ENCODE measurements at regions not wholly inside any gene's neighbourhood (a gene's known extent, or its start where the extent isn't known, plus 50 kb on each side); places are given as distances from the start of the nearest gene placed in this dataset.

DNA sequence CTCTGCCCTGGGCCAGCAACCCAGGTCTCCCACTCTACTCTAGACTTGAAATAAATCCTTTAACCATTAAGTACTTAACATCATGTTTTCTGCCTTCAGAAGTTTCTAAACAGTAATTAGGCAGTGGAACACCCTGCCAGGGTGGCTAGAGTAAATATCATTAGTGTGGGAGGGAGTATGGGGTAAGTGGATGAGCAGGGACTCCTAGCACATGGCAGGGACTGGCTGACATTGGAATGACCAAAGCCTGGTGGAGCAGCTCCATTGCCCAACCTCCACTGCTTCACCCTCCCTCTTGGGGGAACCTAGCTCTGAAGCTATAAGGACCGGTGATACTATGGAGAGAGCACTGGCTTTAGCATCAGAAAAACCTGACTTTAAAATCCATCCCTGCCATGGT is 167.1 kb downstream of the MAFB start:
- Histone ChIP-seq H3K9ac (ENCODE audit: low read length) (no peak overlapping the region), H4K20me1 (ENCODE audit: low read length) (no peaks in the 10 kb centered on the region), H3K9me3 (ENCODE audit: low read length) (0 out of 2 replicates have a peak, but pooled peaks cover 4% of the 10 kb centered on the region), H3K4me3 (ENCODE audit: low read length) (no peak overlapping the region), H3K27me3 (ENCODE audit: low read length) (no peaks in the 10 kb centered on the region), H3K4me1 (ENCODE audit: insufficient read depth, low read length) (no peaks in the 10 kb centered on the region), H3K9me2 (replicated peaks; ENCODE audit: low read length) (no peaks in the 10 kb centered on the region), H3K4me2 (ENCODE audit: low read length) (no peak overlapping the region), H3K36me3 (ENCODE audit: low read depth, low read length) (no peaks in the 10 kb centered on the region), H2AFZ (ENCODE audit: low read length) (no peak overlapping the region), H3K27ac (ENCODE audit: low read length) (no peak overlapping the region), H3F3A (ENCODE audit: low read length, unreplicated experiment) (no peaks in the 10 kb centered on the region), H3K79me2 (ENCODE audit: low read length) (no peaks in the 10 kb centered on the region)
- TF ChIP-seq EZH2 (IDR thresholded peaks at IDR 0.05; ENCODE audit: low read length, unreplicated experiment) (no peak), EZH2phosphoT487 (IDR thresholded peaks at IDR 0.05; ENCODE audit: borderline replicate concordance, low read length) (no peak)
- TF ChIP-seq, protein P1, sequence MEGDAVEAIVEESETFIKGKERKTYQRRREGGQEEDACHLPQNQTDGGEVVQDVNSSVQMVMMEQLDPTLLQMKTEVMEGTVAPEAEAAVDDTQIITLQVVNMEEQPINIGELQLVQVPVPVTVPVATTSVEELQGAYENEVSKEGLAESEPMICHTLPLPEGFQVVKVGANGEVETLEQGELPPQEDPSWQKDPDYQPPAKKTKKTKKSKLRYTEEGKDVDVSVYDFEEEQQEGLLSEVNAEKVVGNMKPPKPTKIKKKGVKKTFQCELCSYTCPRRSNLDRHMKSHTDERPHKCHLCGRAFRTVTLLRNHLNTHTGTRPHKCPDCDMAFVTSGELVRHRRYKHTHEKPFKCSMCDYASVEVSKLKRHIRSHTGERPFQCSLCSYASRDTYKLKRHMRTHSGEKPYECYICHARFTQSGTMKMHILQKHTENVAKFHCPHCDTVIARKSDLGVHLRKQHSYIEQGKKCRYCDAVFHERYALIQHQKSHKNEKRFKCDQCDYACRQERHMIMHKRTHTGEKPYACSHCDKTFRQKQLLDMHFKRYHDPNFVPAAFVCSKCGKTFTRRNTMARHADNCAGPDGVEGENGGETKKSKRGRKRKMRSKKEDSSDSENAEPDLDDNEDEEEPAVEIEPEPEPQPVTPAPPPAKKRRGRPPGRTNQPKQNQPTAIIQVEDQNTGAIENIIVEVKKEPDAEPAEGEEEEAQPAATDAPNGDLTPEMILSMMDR (conservative IDR thresholded peaks at IDR 0.05; ENCODE audit: low read depth, low read length): no peak
- intact Hi-C loops (cut with micrococcal nuclease): no loop called here
- ChIA-PET POLR2A (ENCODE audit: unreplicated experiment) (no interaction called here), CTCF (no interaction called here)
- no TSS peak for BruUV-seq (replicated peaks)
- ATAC-seq: no peak
- no peak for DNase-seq

DNA sequence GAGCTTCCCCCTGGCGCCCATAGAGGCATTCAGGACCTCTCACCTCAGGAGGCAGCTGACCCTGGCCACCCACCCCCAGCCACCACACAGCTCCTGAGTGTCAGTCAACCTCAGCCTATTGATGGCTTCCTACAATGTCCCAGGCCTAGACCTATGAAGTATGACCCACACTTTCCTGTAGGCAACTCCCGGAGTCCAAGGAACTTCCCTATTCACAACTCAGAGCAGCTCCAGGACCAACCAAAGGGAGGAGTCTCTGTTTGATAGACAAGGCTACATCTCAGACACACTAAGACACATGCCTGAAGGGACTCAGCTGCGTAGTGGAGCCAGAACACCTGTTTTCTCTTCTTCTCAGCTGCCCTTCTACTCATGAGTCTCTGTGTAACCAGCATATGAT is 169.1 kb downstream of the MAFB start:
- no peaks in the 10 kb centered on the region for H3K9me2 ChIP-seq (replicated peaks; ENCODE audit: low read length)
- H2AFZ ChIP-seq (ENCODE audit: low read length): no peak overlapping the region
- DNase-seq: no peak
- no peak overlapping the region for H3K27ac ChIP-seq (ENCODE audit: low read length)
- H4K20me1 ChIP-seq (ENCODE audit: low read length): no peaks in the 10 kb centered on the region
- POLR2A ChIA-PET (ENCODE audit: unreplicated experiment): no interaction called here
- no peaks in the 10 kb centered on the region for H3F3A ChIP-seq (ENCODE audit: low read length, unreplicated experiment)
- H3K79me2 ChIP-seq (ENCODE audit: low read length): no peaks in the 10 kb centered on the region
- no peaks in the 10 kb centered on the region for H3K4me1 ChIP-seq (ENCODE audit: insufficient read depth, low read length)
- H3K9me3 ChIP-seq (ENCODE audit: low read length): 0 out of 2 replicates have a peak, but pooled peaks cover 4% of the 10 kb centered on the region
- intact Hi-C loops (cut with micrococcal nuclease): no loop called here
- TF ChIP-seq, protein P1 (conservative IDR thresholded peaks at IDR 0.05; ENCODE audit: low read depth, low read length): no peak
- TF ChIP-seq EZH2phosphoT487 (IDR thresholded peaks at IDR 0.05; ENCODE audit: borderline replicate concordance, low read length): no peak
- no peak for TF ChIP-seq EZH2 (IDR thresholded peaks at IDR 0.05; ENCODE audit: low read length, unreplicated experiment)
- CTCF ChIA-PET: no interaction called here
- BruUV-seq (replicated peaks): no TSS peak
- no peak overlapping the region for H3K4me2 ChIP-seq (ENCODE audit: low read length)
- no peaks in the 10 kb centered on the region for H3K36me3 ChIP-seq (ENCODE audit: low read depth, low read length)
- H3K9ac ChIP-seq (ENCODE audit: low read length): no peak overlapping the region
- ATAC-seq: no peak
- H3K27me3 ChIP-seq (ENCODE audit: low read length): no peaks in the 10 kb centered on the region
- no peak overlapping the region for H3K4me3 ChIP-seq (ENCODE audit: low read length)

DNA sequence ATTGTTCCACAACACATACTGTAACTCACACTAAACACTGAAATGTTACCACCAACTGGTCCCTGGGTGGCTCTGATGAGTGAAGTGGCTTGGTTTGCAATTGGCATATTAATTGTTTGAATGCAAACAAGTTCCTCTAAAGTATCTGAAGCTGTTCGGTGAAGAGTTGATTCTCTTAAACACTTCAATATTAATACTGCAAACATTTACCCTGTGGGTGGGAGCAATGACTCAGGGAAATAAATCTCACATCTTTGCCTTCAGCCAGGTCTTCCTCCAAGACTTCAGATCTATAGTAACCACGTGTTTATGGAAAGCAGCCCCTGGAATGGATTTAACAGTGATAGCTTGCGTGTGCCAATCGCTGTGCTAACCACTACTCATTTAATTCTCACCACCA is 176.0 kb downstream of the MAFB start:
- Histone ChIP-seq H4K20me1 (ENCODE audit: low read length) (no peaks in the 10 kb centered on the region), H3K9ac (ENCODE audit: low read length) (no peak overlapping the region), H3K4me2 (ENCODE audit: low read length) (no peak overlapping the region), H3F3A (ENCODE audit: low read length, unreplicated experiment) (no peaks in the 10 kb centered on the region), H3K9me3 (ENCODE audit: low read length) (0 out of 2 replicates have a peak, but pooled peaks cover 4% of the 10 kb centered on the region), H3K27ac (ENCODE audit: low read length) (no peak overlapping the region), H3K9me2 (replicated peaks; ENCODE audit: low read length) (no peaks in the 10 kb centered on the region), H3K79me2 (ENCODE audit: low read length) (no peaks in the 10 kb centered on the region), H3K36me3 (ENCODE audit: low read depth, low read length) (no peaks in the 10 kb centered on the region), H2AFZ (ENCODE audit: low read length) (no peak overlapping the region), H3K4me3 (ENCODE audit: low read length) (no peak overlapping the region), H3K27me3 (ENCODE audit: low read length) (no peaks in the 10 kb centered on the region), H3K4me1 (ENCODE audit: insufficient read depth, low read length) (no peaks in the 10 kb centered on the region)
- ATAC-seq: no peak
- TF ChIP-seq, protein P1 (conservative IDR thresholded peaks at IDR 0.05; ENCODE audit: low read depth, low read length): no peak
- TF ChIP-seq EZH2phosphoT487 (IDR thresholded peaks at IDR 0.05; ENCODE audit: borderline replicate concordance, low read length): no peak
- no peak for TF ChIP-seq EZH2 (IDR thresholded peaks at IDR 0.05; ENCODE audit: low read length, unreplicated experiment)
- no peak for DNase-seq
- POLR2A ChIA-PET (ENCODE audit: unreplicated experiment): no interaction called here
- no TSS peak for BruUV-seq (replicated peaks)
- CTCF ChIA-PET: no interaction called here
- intact Hi-C loops (cut with micrococcal nuclease): no loop called here
